KMS-11 (cell line): ENCODE measurements at regions not wholly inside any gene's neighbourhood (a gene's known extent, or its start where the extent isn't known, plus 50 kb on each side); places are given as distances from the start of the nearest gene placed in this dataset.

Source experiments
- H2AFZ ChIP-seq: fragments of 200-600 bp; sonication (generic); 2 replicates; pipeline ENCODE4 v1.6.1; 2016; ENCODE audit warnings: antibody characterized with exemption, mixed run types, low read depth
- H3K27ac ChIP-seq: fragments of 200-600 bp; sonication (generic); 2 replicates; pipeline ENCODE4 v1.6.1; 2016; ENCODE audit warnings: mild to moderate bottlenecking, mixed run types
- H3K27me3 ChIP-seq: fragments of 200-600 bp; sonication (generic); 2 replicates; pipeline ENCODE4 v1.6.1; 2017; ENCODE audit warnings: mild to moderate bottlenecking, low read depth, mixed run types, moderate library complexity; ENCODE audit not compliant: insufficient read depth
- H3K36me3 ChIP-seq: fragments of 200-600 bp; sonication (generic); 2 replicates; pipeline ENCODE4 v1.6.1; 2017; ENCODE audit warnings: mild to moderate bottlenecking, mixed run types; ENCODE audit not compliant: insufficient read depth
- H3K4me1 ChIP-seq: fragments of 200-600 bp; sonication (generic); 2 replicates; pipeline ENCODE4 v1.6.1; 2016; ENCODE audit warnings: mild to moderate bottlenecking, low read depth, mixed run types; ENCODE audit not compliant: poor library complexity, severe bottlenecking
- H3K4me2 ChIP-seq: fragments of 200-600 bp; sonication (generic); 2 replicates; pipeline ENCODE4 v1.7.0; 2016; ENCODE audit warnings: mild to moderate bottlenecking, mixed run types
- H3K4me3 ChIP-seq: fragments of 200-600 bp; sonication (generic); IDR thresholded peaks from 2 replicates; pipeline ENCODE4 v1.6.1; 2017; ENCODE audit warnings: low read depth, low read length, mixed read lengths; ENCODE audit not compliant: insufficient read depth
- H3K79me2 ChIP-seq: fragments of 200-600 bp; sonication (generic); 2 replicates; pipeline ENCODE4 v1.6.1; 2016; ENCODE audit warnings: low read depth, mixed run types; ENCODE audit not compliant: insufficient read depth
- H3K9ac ChIP-seq: fragments of 200-600 bp; sonication (generic); 2 replicates; pipeline ENCODE4 v1.6.1; 2016; ENCODE audit warnings: mild to moderate bottlenecking, mixed run types
- H4K20me1 ChIP-seq: fragments of 200-600 bp; sonication (generic); 2 replicates; pipeline ENCODE4 v1.6.1; 2016; ENCODE audit warnings: mild to moderate bottlenecking, mixed run types; ENCODE audit not compliant: insufficient read depth
- TF ChIP-seq, protein P1 (sequence below): fragments of 200-600 bp; sonication (generic); conservative IDR thresholded peaks from 2 replicates; pipeline ENCODE4 v1.6.1; 2017; ENCODE audit warnings: low read depth, mild to moderate bottlenecking, antibody characterized with exemption, low read length, moderate library complexity, mixed read lengths

DNA sequence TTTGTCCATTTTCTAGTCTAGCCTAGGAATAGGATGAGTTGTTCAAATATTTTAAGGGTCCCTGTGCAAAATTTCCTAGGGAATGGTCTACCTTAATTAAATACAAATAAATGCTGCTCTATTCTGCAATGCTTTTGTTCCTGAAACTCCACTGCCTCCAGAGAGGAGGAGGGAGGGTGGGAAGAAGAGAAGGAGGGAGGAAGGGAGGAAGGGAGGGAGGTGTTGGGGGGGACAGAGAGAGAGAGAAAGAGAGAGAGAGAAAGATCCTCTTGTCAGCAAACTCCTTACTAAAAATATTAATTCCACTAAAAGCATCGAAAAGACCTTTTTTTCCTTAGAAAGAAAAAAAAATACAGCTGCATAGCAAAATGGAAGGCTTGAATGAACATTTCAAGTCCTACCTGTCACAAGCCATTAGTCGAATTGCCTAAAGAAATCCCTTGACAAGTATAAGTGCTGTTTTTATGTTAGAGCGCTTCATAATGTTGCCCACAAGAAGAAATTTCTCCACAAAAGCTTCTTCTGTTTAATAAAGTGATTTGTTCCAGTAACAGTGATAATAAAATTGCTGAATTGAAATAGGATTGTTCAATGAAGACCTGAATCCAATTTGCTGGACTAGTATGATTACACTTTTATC lies 106.0 kb downstream of the NKX6-1 start:
- TF ChIP-seq, protein P1, sequence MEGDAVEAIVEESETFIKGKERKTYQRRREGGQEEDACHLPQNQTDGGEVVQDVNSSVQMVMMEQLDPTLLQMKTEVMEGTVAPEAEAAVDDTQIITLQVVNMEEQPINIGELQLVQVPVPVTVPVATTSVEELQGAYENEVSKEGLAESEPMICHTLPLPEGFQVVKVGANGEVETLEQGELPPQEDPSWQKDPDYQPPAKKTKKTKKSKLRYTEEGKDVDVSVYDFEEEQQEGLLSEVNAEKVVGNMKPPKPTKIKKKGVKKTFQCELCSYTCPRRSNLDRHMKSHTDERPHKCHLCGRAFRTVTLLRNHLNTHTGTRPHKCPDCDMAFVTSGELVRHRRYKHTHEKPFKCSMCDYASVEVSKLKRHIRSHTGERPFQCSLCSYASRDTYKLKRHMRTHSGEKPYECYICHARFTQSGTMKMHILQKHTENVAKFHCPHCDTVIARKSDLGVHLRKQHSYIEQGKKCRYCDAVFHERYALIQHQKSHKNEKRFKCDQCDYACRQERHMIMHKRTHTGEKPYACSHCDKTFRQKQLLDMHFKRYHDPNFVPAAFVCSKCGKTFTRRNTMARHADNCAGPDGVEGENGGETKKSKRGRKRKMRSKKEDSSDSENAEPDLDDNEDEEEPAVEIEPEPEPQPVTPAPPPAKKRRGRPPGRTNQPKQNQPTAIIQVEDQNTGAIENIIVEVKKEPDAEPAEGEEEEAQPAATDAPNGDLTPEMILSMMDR, result no peak
- no peak overlapping the region for H3K4me2 ChIP-seq
- no peaks in the 10 kb centered on the region for H3K79me2 ChIP-seq
- no peaks in the 10 kb centered on the region for H3K4me1 ChIP-seq
- H3K4me3 ChIP-seq, result no peak overlapping the region
- H2AFZ ChIP-seq, result no peak overlapping the region
- no peaks in the 10 kb centered on the region for H4K20me1 ChIP-seq
- no peak overlapping the region for H3K27ac ChIP-seq
- H3K27me3 ChIP-seq, result no peaks in the 10 kb centered on the region
- no peaks in the 10 kb centered on the region for H3K36me3 ChIP-seq
- no peak overlapping the region for H3K9ac ChIP-seq

DNA sequence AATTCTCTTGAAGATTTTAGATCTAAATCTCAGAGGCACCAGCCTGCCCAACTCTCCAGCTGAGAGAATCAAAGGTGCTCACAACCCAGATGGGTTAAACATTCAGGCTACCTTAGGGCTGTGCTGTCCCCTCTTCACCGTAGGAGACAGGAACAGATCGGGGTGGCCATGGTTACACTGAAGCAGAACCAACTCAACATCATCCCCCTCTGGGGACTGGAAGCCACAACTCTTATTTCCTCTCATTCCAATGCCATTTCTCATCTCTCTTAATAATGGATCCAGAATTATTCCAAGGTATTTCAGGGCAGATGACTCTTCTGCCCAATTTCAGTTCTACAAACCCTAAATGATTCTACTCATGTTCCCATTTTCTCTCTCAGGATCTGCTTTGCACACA lies 109.7 kb downstream of the NKX6-1 start:
- TF ChIP-seq, protein P1, result no peak
- Histone ChIP-seq H3K79me2 (no peaks in the 10 kb centered on the region), H3K9ac (no peak overlapping the region), H3K27me3 (no peaks in the 10 kb centered on the region), H3K36me3 (no peaks in the 10 kb centered on the region), H3K4me2 (no peak overlapping the region), H3K4me1 (no peaks in the 10 kb centered on the region), H3K27ac (no peak overlapping the region), H3K4me3 (no peak overlapping the region), H2AFZ (no peak overlapping the region), H4K20me1 (no peaks in the 10 kb centered on the region)

DNA sequence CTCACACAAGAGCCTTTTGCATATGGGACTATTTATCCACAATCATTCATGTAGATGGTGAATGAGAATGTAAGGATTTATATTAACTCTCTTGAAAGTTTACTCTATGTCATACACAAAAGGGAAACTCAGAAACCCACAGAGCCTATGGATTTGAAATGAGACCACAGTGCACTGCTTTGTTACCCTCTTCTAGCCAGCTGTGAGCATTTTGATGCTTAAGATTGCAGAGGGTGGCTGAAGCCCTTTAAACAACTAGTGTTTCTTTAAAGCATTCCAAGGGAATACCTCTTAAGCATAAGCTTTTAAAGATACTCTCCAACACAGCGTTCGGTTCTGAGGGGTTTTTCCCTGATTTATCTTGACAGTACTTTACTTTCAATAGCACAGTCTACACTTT lies 113.9 kb downstream of the NKX6-1 start:
- Histone ChIP-seq H3K9ac (no peak overlapping the region), H3K4me2 (no peak overlapping the region)

DNA sequence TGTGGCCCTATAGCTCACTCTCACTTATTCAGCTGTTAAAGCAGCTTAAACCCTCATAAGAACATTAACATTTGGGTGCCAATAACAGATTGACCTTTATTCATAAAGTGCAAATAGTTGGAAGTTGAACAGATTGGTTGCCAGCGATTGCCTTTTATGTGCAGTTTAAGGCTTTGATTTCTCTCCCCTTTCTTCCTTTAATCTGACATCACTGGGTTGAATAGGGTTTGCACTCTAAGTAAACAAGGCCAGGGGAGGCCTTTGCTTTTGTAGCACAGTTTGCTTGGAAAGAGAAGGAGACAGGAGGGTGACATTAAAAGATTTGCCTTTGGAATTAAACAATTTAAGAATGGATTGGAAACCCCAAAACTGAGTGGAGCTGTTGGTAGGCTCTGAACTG lies 114.3 kb downstream of the NKX6-1 start:
- H3K9ac ChIP-seq, result no peak overlapping the region
- no peak overlapping the region for H3K4me2 ChIP-seq
- H3K27me3 ChIP-seq, result no peaks in the 10 kb centered on the region
- H2AFZ ChIP-seq, result no peak overlapping the region
- H3K36me3 ChIP-seq, result no peaks in the 10 kb centered on the region
- TF ChIP-seq, protein P1, result no peak
- no peaks in the 10 kb centered on the region for H3K4me1 ChIP-seq
- no peaks in the 10 kb centered on the region for H3K79me2 ChIP-seq
- H3K27ac ChIP-seq, result no peak overlapping the region
- H3K4me3 ChIP-seq, result no peak overlapping the region
- H4K20me1 ChIP-seq, result no peaks in the 10 kb centered on the region

More for the DNA sequence above, 113.9 kb downstream of the NKX6-1 start:
- TF ChIP-seq, protein P1, result no peak
- no peak overlapping the region for H3K27ac ChIP-seq
- H3K79me2 ChIP-seq, result no peaks in the 10 kb centered on the region
- H3K4me1 ChIP-seq, result no peaks in the 10 kb centered on the region
- H3K36me3 ChIP-seq, result no peaks in the 10 kb centered on the region
- no peaks in the 10 kb centered on the region for H4K20me1 ChIP-seq
- H3K4me3 ChIP-seq, result no peak overlapping the region
- no peaks in the 10 kb centered on the region for H3K27me3 ChIP-seq
- no peak overlapping the region for H2AFZ ChIP-seq
